ENCODE measurements at regions not wholly inside any gene's neighbourhood (a gene's known extent, or its start where the extent isn't known, plus 50 kb on each side); places are given as distances from the start of the nearest gene placed in this dataset.

GRCh38 chr14:51513281-51513680, 138.4 kb upstream of the FRMD6 start:
- TF ChIP-seq CTCF (IDR thresholded peaks at IDR 0.05; ENCODE audit: unreplicated experiment): no peak
- H3K9me3 Mint-ChIP-seq: no peaks in the 10 kb centered on the region

GRCh38 chr14:51513933-51514332, 137.8 kb upstream of the FRMD6 start:
- no peak for TF ChIP-seq CTCF (IDR thresholded peaks at IDR 0.05; ENCODE audit: unreplicated experiment)
- no peak overlapping the region for H3K27ac Mint-ChIP-seq
- no peaks in the 10 kb centered on the region for H3K9me3 Mint-ChIP-seq
- no peaks in the 10 kb centered on the region for H3K27me3 Mint-ChIP-seq (ENCODE audit: low read depth)
- H3K4me1 Mint-ChIP-seq: peaks cover 43% of the 10 kb centered on the region
- no peaks in the 10 kb centered on the region for H3K36me3 Mint-ChIP-seq
- no peak overlapping the region for H3K4me3 Mint-ChIP-seq
- no peak for DNase-seq (ENCODE audit: low spot score in 2 of 2, unreplicated experiment in 2 of 2)

More at GRCh38 chr14:51513281-51513680, 138.4 kb upstream of the FRMD6 start:
- peaks cover 49% of the 10 kb centered on the region for H3K4me1 Mint-ChIP-seq
- no peak for DNase-seq (ENCODE audit: low spot score in 2 of 2, unreplicated experiment in 2 of 2)
- H3K4me3 Mint-ChIP-seq: no peak overlapping the region
- H3K27me3 Mint-ChIP-seq (ENCODE audit: low read depth): no peaks in the 10 kb centered on the region
- H3K27ac Mint-ChIP-seq: no peak overlapping the region
- no peaks in the 10 kb centered on the region for H3K36me3 Mint-ChIP-seq

GRCh38 chr14:51515611-51516010, 136.1 kb upstream of the FRMD6 start:
- no peak for DNase-seq (ENCODE audit: low spot score in 2 of 2, unreplicated experiment in 2 of 2)
- no peak overlapping the region for H3K4me3 Mint-ChIP-seq
- no peaks in the 10 kb centered on the region for H3K27me3 Mint-ChIP-seq (ENCODE audit: low read depth)
- no peak for TF ChIP-seq CTCF (IDR thresholded peaks at IDR 0.05; ENCODE audit: unreplicated experiment)
- H3K27ac Mint-ChIP-seq: no peak overlapping the region
- H3K4me1 Mint-ChIP-seq: peaks cover 33% of the 10 kb centered on the region
- no peaks in the 10 kb centered on the region for H3K9me3 Mint-ChIP-seq
- no peaks in the 10 kb centered on the region for H3K36me3 Mint-ChIP-seq

GRCh38 chr14:51516706-51517395, 134.9 kb upstream of the FRMD6 start:
- H3K27ac Mint-ChIP-seq: no peak overlapping the region
- no peak overlapping the region for H3K4me3 Mint-ChIP-seq
- no peak for DNase-seq (ENCODE audit: low spot score in 2 of 2, unreplicated experiment in 2 of 2)
- H3K9me3 Mint-ChIP-seq: no peaks in the 10 kb centered on the region
- H3K4me1 Mint-ChIP-seq: peaks cover 24% of the 10 kb centered on the region
- H3K36me3 Mint-ChIP-seq: no peaks in the 10 kb centered on the region
- no peaks in the 10 kb centered on the region for H3K27me3 Mint-ChIP-seq (ENCODE audit: low read depth)
- TF ChIP-seq CTCF (IDR thresholded peaks at IDR 0.05; ENCODE audit: unreplicated experiment): no peak

- Mint-ChIP-seq H3K4me1 (peaks cover 14% of the 10 kb centered on the region), H3K4me3 (no peak overlapping the region), H3K27me3 (ENCODE audit: low read depth) (no peaks in the 10 kb centered on the region)
Measured at GRCh38 chr14:51518280-51518679, 133.4 kb upstream of the FRMD6 start.

More at GRCh38 chr14:51518280-51518679, 133.4 kb upstream of the FRMD6 start:
- no peak for DNase-seq (ENCODE audit: low spot score in 2 of 2, unreplicated experiment in 2 of 2)
- TF ChIP-seq CTCF (IDR thresholded peaks at IDR 0.05; ENCODE audit: unreplicated experiment): no peak
- Mint-ChIP-seq H3K27ac (no peak overlapping the region), H3K36me3 (no peaks in the 10 kb centered on the region), H3K9me3 (peaks cover 6% of the 10 kb centered on the region)
